Stimulated activated CD4-positive, alpha-beta T cell treated with anti-CD3 and anti-CD28 coated beads, Interleukin-1b, Interleukin-23, amount 100 ng/mL, for 48 hours (primary cell): ENCODE measurements at regions not wholly inside any gene's neighbourhood (a gene's known extent, or its start where the extent isn't known, plus 50 kb on each side); places are given as distances from the start of the nearest gene placed in this dataset.
"Not testable (repeated sequence)": the region's sequence is repeated elsewhere in the genome, so short reads cannot be mapped to it uniquely, and the experiment has no call there.

Experiments used
- DNase-seq: peaks from one replicate; pipeline ENCODE4 v3.0.0-alpha.2; 2020

- no peak for DNase-seq
These were observed 114.3 kb downstream of the GJA1 start for GRCh38 chr6:121549736-121550135.

- no peak for DNase-seq
These were observed 115.1 kb downstream of the GJA1 start for GRCh38 chr6:121550491-121551010.

GRCh38 chr6:121555201-121555600 lies 119.8 kb downstream of the GJA1 start:
- no peak for DNase-seq

- DNase-seq = not testable (repeated sequence)
These were observed 120.7 kb downstream of the GJA1 start for GRCh38 chr6:121556149-121556548.

GRCh38 chr6:121557146-121557940 lies 121.9 kb downstream of the GJA1 start:
- no peak for DNase-seq

GRCh38 chr6:121559611-121560269 lies 124.3 kb downstream of the GJA1 start:
- no peak for DNase-seq

- no peak for DNase-seq
These were observed 125.0 kb downstream of the GJA1 start for GRCh38 chr6:121560476-121560875.

- DNase-seq = no peak
These were observed 127.8 kb downstream of the GJA1 start for GRCh38 chr6:121563286-121563685.

GRCh38 chr6:121564529-121564928 lies 129.1 kb downstream of the GJA1 start:
- not testable (repeated sequence) for DNase-seq

- DNase-seq = no peak
These were observed 136.0 kb downstream of the GJA1 start for GRCh38 chr6:121571455-121571854.

GRCh38 chr6:121573481-121573880 lies 138.0 kb downstream of the GJA1 start:
- DNase-seq = no peak

- no peak for DNase-seq
These were observed 142.8 kb downstream of the GJA1 start for GRCh38 chr6:121578216-121578615.

GRCh38 chr6:121579478-121579877 lies 144.0 kb downstream of the GJA1 start:
- DNase-seq = no peak

- no peak for DNase-seq
These were observed 145.9 kb downstream of the GJA1 start for GRCh38 chr6:121581327-121581726.

GRCh38 chr6:121582262-121582661 lies 146.8 kb downstream of the GJA1 start:
- no peak for DNase-seq

GRCh38 chr6:121584586-121585369 lies 149.3 kb downstream of the GJA1 start:
- DNase-seq = no peak

GRCh38 chr6:121590438-121590837 lies 155.0 kb downstream of the GJA1 start:
- DNase-seq = no peak

- DNase-seq = no peak
These were observed 155.5 kb downstream of the GJA1 start for GRCh38 chr6:121590916-121591315.

GRCh38 chr6:121592261-121592935 lies 157.0 kb downstream of the GJA1 start:
- no peak for DNase-seq

- no peak for DNase-seq
These were observed 157.7 kb downstream of the GJA1 start for GRCh38 chr6:121593011-121593641.

- no peak for DNase-seq
These were observed 158.6 kb downstream of the GJA1 start for GRCh38 chr6:121594053-121594452.

GRCh38 chr6:121595646-121596045 lies 160.2 kb downstream of the GJA1 start:
- no peak for DNase-seq
